Hepatocyte (in vitro differentiated cells): ENCODE measurements at regions not wholly inside any gene's neighbourhood (a gene's known extent, or its start where the extent isn't known, plus 50 kb on each side); places are given as distances from the start of the nearest gene placed in this dataset.

Source experiments
- DNase-seq: peaks from one replicate; pipeline ENCODE4 v3.0.0-alpha.2; 2016; ENCODE audit warnings: low spot score
- H2AFZ ChIP-seq: fragments of 200-600 bp; sonication (generic); 2 replicates; pipeline ENCODE4 v1.6.0; 2016; ENCODE audit warnings: antibody characterized with exemption, mild to moderate bottlenecking
- H3K27ac ChIP-seq: fragments of 200-600 bp; sonication (generic); 2 replicates; pipeline ENCODE4 v1.5.1; 2016; ENCODE audit warnings: mild to moderate bottlenecking
- H3K27me3 ChIP-seq: fragments of 200-600 bp; sonication (generic); 2 replicates; pipeline ENCODE4 v1.6.1; 2016
- H3K36me3 ChIP-seq: fragments of 200-600 bp; sonication (generic); replicated peaks from 2 replicates; pipeline ENCODE4 v1.5.1; 2016; ENCODE audit warnings: low read depth; ENCODE audit not compliant: insufficient read depth
- H3K4me1 ChIP-seq: fragments of 200-600 bp; sonication (generic); 2 replicates; pipeline ENCODE4 v1.5.1; 2016; ENCODE audit warnings: mild to moderate bottlenecking, moderate library complexity; ENCODE audit not compliant: insufficient read depth
- H3K4me2 ChIP-seq: fragments of 200-600 bp; sonication (generic); 2 replicates; pipeline ENCODE4 v1.6.0; 2016
- H3K4me3 ChIP-seq: fragments of 200-600 bp; sonication (generic); 2 replicates; pipeline ENCODE4 v1.5.1; 2016; ENCODE audit warnings: mild to moderate bottlenecking
- H3K79me2 ChIP-seq: fragments of 200-600 bp; sonication (generic); 2 replicates; pipeline ENCODE4 v1.6.0; 2017; ENCODE audit warnings: mild to moderate bottlenecking
- H3K9me2 ChIP-seq: fragments of 200-600 bp; sonication (generic); replicated peaks from 2 replicates; pipeline ENCODE4 v1.6.0; 2017; ENCODE audit warnings: mild to moderate bottlenecking; ENCODE audit not compliant: insufficient read depth
- H3K9me3 ChIP-seq: fragments of 200-600 bp; sonication (generic); 2 replicates; pipeline ENCODE4 v1.5.1; 2016; ENCODE audit warnings: low read depth, mild to moderate bottlenecking
- H4K20me1 ChIP-seq: fragments of 200-600 bp; sonication (generic); 2 replicates; pipeline ENCODE4 v1.6.0; 2016; ENCODE audit warnings: mild to moderate bottlenecking; ENCODE audit not compliant: insufficient read depth, poor library complexity, severe bottlenecking
- CTCF ChIP-seq: fragments of 200-600 bp; sonication (generic); IDR thresholded peaks from 2 replicates; pipeline ENCODE4 v1.5.1; 2016; ENCODE audit warnings: antibody characterized with exemption, mild to moderate bottlenecking; ENCODE audit not compliant: poor library complexity
- EZH2 ChIP-seq: fragments of 200-600 bp; sonication (generic); IDR thresholded peaks from 2 replicates; pipeline ENCODE4 v1.6.1; 2016; ENCODE audit warnings: antibody characterized with exemption, mild to moderate bottlenecking, borderline replicate concordance
- EZH2phosphoT487 ChIP-seq: fragments of 200-600 bp; sonication (generic); IDR thresholded peaks from one replicate; pipeline ENCODE4 v1.6.1; 2018; ENCODE audit warnings: antibody characterized with exemption, mild to moderate bottlenecking, low read depth, moderate library complexity; ENCODE audit not compliant: unreplicated experiment, severe bottlenecking
- WGBS: methylation state at CpG from one replicate; pipeline ENCODE4 v1.1.6; 2016; ENCODE audit warnings: low lambda C conversion rate; ENCODE audit errors: missing lambda C conversion rate; 5-methylcytosine and 5-hydroxymethylcytosine counted together

GRCh38 chr13:33711436-33711835 lies 106.5 kb upstream of the RFC3 start:
- Histone ChIP-seq H3K9me3 (no peaks in the 10 kb centered on the region), H3K4me3 (no peak overlapping the region), H3K9me2 (no peaks in the 10 kb centered on the region), H3K4me1 (no peaks in the 10 kb centered on the region), H4K20me1 (no peaks in the 10 kb centered on the region), H3K27me3 (no peaks in the 10 kb centered on the region), H2AFZ (no peak overlapping the region), H3K4me2 (no peak overlapping the region), H3K79me2 (no peaks in the 10 kb centered on the region), H3K27ac (no peak overlapping the region), H3K36me3 (no peaks in the 10 kb centered on the region)
- 50% methylated on average over 3 of the region's 3 CpGs for WGBS
- no peak for DNase-seq
- TF ChIP-seq CTCF: no peak
- TF ChIP-seq EZH2: no peak

- H3K27me3 ChIP-seq: no peaks in the 10 kb centered on the region
- no peaks in the 10 kb centered on the region for H4K20me1 ChIP-seq
- H3K4me2 ChIP-seq: no peak overlapping the region
- DNase-seq: no peak
- H2AFZ ChIP-seq: no peak overlapping the region
- H3K4me3 ChIP-seq: no peak overlapping the region
- no peaks in the 10 kb centered on the region for H3K4me1 ChIP-seq
- no peaks in the 10 kb centered on the region for H3K9me2 ChIP-seq
- no peaks in the 10 kb centered on the region for H3K36me3 ChIP-seq
- H3K79me2 ChIP-seq: no peaks in the 10 kb centered on the region
- no peak overlapping the region for H3K27ac ChIP-seq
- TF ChIP-seq EZH2phosphoT487: no peak
- H3K9me3 ChIP-seq: no peaks in the 10 kb centered on the region
Observed at GRCh38 chr13:33717775-33718174, 100.2 kb upstream of the RFC3 start.

GRCh38 chr13:33721724-33722123 lies 96.2 kb upstream of the RFC3 start:
- no peak for DNase-seq
- Histone ChIP-seq H2AFZ (no peak overlapping the region), H3K36me3 (no peaks in the 10 kb centered on the region), H3K79me2 (no peaks in the 10 kb centered on the region), H3K4me1 (no peaks in the 10 kb centered on the region), H3K27me3 (no peaks in the 10 kb centered on the region), H3K9me3 (no peaks in the 10 kb centered on the region), H3K27ac (peak overlapping the region; percentile 28), H4K20me1 (no peaks in the 10 kb centered on the region), H3K9me2 (no peaks in the 10 kb centered on the region), H3K4me2 (no peak overlapping the region), H3K4me3 (no peak overlapping the region)
- WGBS: 4% methylated on average over 1 of the region's 1 CpG
- TF ChIP-seq EZH2 (no peak), CTCF (no peak), EZH2phosphoT487 (no peak)

- H3K4me2 ChIP-seq: no peak overlapping the region
- H3K9me2 ChIP-seq: no peaks in the 10 kb centered on the region
- H3K4me3 ChIP-seq: no peak overlapping the region
- H4K20me1 ChIP-seq: no peaks in the 10 kb centered on the region
- no peaks in the 10 kb centered on the region for H3K4me1 ChIP-seq
- no peak for DNase-seq
- no peaks in the 10 kb centered on the region for H3K9me3 ChIP-seq
- H3K79me2 ChIP-seq: no peaks in the 10 kb centered on the region
- no peaks in the 10 kb centered on the region for H3K27me3 ChIP-seq
- H3K36me3 ChIP-seq: no peaks in the 10 kb centered on the region
- no peak for TF ChIP-seq EZH2phosphoT487
- 85% methylated on average over 3 of the region's 3 CpGs for WGBS
- H2AFZ ChIP-seq: no peak overlapping the region
- H3K27ac ChIP-seq: no peak overlapping the region
Observed at GRCh38 chr13:33722216-33722915, 95.6 kb upstream of the RFC3 start.
